HFFc6 (cell line): ENCODE measurements at regions not wholly inside any gene's neighbourhood (a gene's known extent, or its start where the extent isn't known, plus 50 kb on each side); places are given as distances from the start of the nearest gene placed in this dataset.

ENCODE experiments used
- DNase-seq: peaks from one replicate; pipeline ENCODE4 v3.0.0-alpha.2; 2018
- H3K27ac Mint-ChIP-seq: 2 replicates; pipeline ENCODE4 v1.8.0; 2020; ENCODE audit warnings: mild to moderate bottlenecking, mixed read lengths
- H3K27me3 Mint-ChIP-seq: 2 replicates; pipeline ENCODE4 v1.8.0; 2021; ENCODE audit warnings: mild to moderate bottlenecking, moderate library complexity, mixed read lengths; ENCODE audit not compliant: insufficient read depth
- H3K36me3 Mint-ChIP-seq: 2 replicates; pipeline ENCODE4 v1.8.0; 2021; ENCODE audit warnings: low read depth, mixed read lengths
- H3K4me1 Mint-ChIP-seq: 2 replicates; pipeline ENCODE4 v1.8.0; 2020; ENCODE audit warnings: low read depth, mixed read lengths
- H3K4me3 Mint-ChIP-seq: 2 replicates; pipeline ENCODE4 v1.8.0; 2020; ENCODE audit warnings: mild to moderate bottlenecking, moderate library complexity, mixed read lengths
- H3K9me3 Mint-ChIP-seq: 2 replicates; pipeline ENCODE4 v1.8.0; 2020; ENCODE audit warnings: mild to moderate bottlenecking, mixed read lengths
- CTCF ChIP-seq: fragments of 200-600 bp; sonication (generic); IDR thresholded peaks from 2 replicates; pipeline ENCODE4 v1.5.0; 2021; ENCODE audit warnings: antibody characterized with exemption, mild to moderate bottlenecking

- Mint-ChIP-seq H3K4me1 (no peaks in the 10 kb centered on the region), H3K36me3 (no peaks in the 10 kb centered on the region), H3K4me3 (no peak overlapping the region), H3K9me3 (peaks cover 61% of the 10 kb centered on the region), H3K27me3 (no peaks in the 10 kb centered on the region), H3K27ac (no peak overlapping the region)
- no peak for TF ChIP-seq CTCF
- DNase-seq = no peak
Measured at GRCh38 chr9:105950448-105950847, 256.1 kb downstream of the TMEM38B start.

GRCh38 chr9:105950894-105951293, 256.6 kb downstream of the TMEM38B start:
- no peak for DNase-seq
- H3K4me1 Mint-ChIP-seq = no peaks in the 10 kb centered on the region
- H3K27me3 Mint-ChIP-seq = no peaks in the 10 kb centered on the region
- TF ChIP-seq CTCF = no peak
- no peaks in the 10 kb centered on the region for H3K36me3 Mint-ChIP-seq
- no peak overlapping the region for H3K27ac Mint-ChIP-seq
- H3K9me3 Mint-ChIP-seq = peaks cover 60% of the 10 kb centered on the region
- no peak overlapping the region for H3K4me3 Mint-ChIP-seq

GRCh38 chr9:105954517-105954916, 260.2 kb downstream of the TMEM38B start:
- Mint-ChIP-seq H3K27ac (no peak overlapping the region), H3K9me3 (peaks cover 43% of the 10 kb centered on the region), H3K27me3 (no peaks in the 10 kb centered on the region), H3K4me3 (no peak overlapping the region), H3K36me3 (no peaks in the 10 kb centered on the region), H3K4me1 (no peaks in the 10 kb centered on the region)
- no peak for TF ChIP-seq CTCF
- no peak for DNase-seq

GRCh38 chr9:105957830-105958229, 263.5 kb downstream of the TMEM38B start:
- TF ChIP-seq CTCF = no peak
- H3K4me3 Mint-ChIP-seq = no peak overlapping the region
- no peaks in the 10 kb centered on the region for H3K27me3 Mint-ChIP-seq
- H3K27ac Mint-ChIP-seq = no peak overlapping the region
- DNase-seq = no peak
- H3K36me3 Mint-ChIP-seq = no peaks in the 10 kb centered on the region
- peaks cover 47% of the 10 kb centered on the region for H3K9me3 Mint-ChIP-seq
- H3K4me1 Mint-ChIP-seq = no peaks in the 10 kb centered on the region

- Mint-ChIP-seq H3K27ac (no peak overlapping the region), H3K36me3 (no peaks in the 10 kb centered on the region), H3K27me3 (no peaks in the 10 kb centered on the region), H3K4me3 (no peak overlapping the region), H3K9me3 (peaks cover 46% of the 10 kb centered on the region), H3K4me1 (no peaks in the 10 kb centered on the region)
- DNase-seq = no peak
- TF ChIP-seq CTCF = no peak
Measured at GRCh38 chr9:105958587-105958986, 264.2 kb downstream of the TMEM38B start.

GRCh38 chr9:105959531-105959930, 265.2 kb downstream of the TMEM38B start:
- Mint-ChIP-seq H3K4me3 (no peak overlapping the region), H3K4me1 (no peaks in the 10 kb centered on the region), H3K9me3 (peaks cover 36% of the 10 kb centered on the region), H3K27me3 (no peaks in the 10 kb centered on the region), H3K36me3 (no peaks in the 10 kb centered on the region), H3K27ac (no peak overlapping the region)
- no peak for TF ChIP-seq CTCF
- DNase-seq = no peak
